ENCODE measurements at regions not wholly inside any gene's neighbourhood (a gene's known extent, or its start where the extent isn't known, plus 50 kb on each side); places are given as distances from the start of the nearest gene placed in this dataset.
A peak's percentile ranks its signal among the peaks of the same experiment; 100 is the strongest.
"Not testable (repeated sequence)": the region's sequence is repeated elsewhere in the genome, so short reads cannot be mapped to it uniquely, and the experiment has no call there.

DNA sequence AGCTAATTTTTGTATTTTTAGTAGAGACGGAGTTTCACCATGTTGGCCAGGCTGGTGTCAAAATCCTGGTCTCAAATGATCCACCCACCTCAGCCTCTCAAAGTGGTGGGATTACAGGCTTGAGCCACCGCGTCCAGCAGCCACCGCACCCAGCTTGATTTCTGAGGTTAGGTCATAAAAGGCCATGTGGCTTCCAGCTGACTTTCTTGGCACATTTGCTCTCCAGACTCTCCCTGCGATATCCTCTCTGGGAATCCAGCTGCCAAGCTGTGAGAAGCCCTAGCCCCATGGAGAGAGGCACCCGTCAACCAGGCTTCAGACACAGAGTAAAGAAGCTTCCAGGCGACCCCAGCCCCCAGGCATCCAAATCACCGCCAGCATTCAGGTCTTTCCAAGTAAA lies 58.2 kb upstream of the SPDYE9 start:
- H3K9me3 ChIP-seq; H3K27me3 ChIP-seq; H3K4me1 ChIP-seq; intact Hi-C loops (cut with DNase I); ATAC-seq; DNase-seq; H3K27ac ChIP-seq; H3K36me3 ChIP-seq; H3K4me3 ChIP-seq: not testable (repeated sequence)
- WGBS, 2 donors, result 95 to 100% methylated on average over 3 to 4 of the region's 8 CpGs

DNA sequence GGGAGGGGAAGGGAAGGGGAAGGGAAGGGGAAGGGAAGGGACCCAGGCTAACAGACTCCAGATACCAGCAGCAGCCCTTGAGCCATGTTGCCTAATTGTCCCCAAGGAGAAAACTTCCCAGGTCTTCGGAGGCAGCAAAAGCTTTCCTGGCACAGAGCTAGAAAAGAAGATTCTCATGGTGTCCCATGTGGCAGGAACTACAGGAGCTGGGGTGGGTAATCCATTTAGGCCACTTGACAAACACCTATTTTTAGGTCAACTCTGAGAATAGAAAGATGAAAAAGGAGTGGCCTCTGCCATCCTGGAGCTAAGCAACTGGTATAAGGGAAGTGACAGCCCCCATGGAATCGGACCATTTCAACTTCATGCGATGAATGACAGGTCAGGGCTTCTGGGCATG lies 52.1 kb upstream of the SPDYE9 start:
- H3K27ac ChIP-seq; H3K27me3 ChIP-seq; H3K4me1 ChIP-seq; intact Hi-C loops (cut with DNase I); H3K4me3 ChIP-seq; H3K36me3 ChIP-seq; H3K9me3 ChIP-seq; DNase-seq: not testable (repeated sequence)
- WGBS, 2 donors, result no CpG with 5 or more reads among the region's 3 CpGs
- ATAC-seq, result peak in 3 of 8 donors; percentile 35 to 55 (median 46)

Data from heart right ventricle (tissue), 16 donors.